ENCODE measurements at regions not wholly inside any gene's neighbourhood (a gene's known extent, or its start where the extent isn't known, plus 50 kb on each side); places are given as distances from the start of the nearest gene placed in this dataset.

- Histone ChIP-seq H3K4me1 (ENCODE audit: control insufficient read depth in 1 of 2, insufficient read depth in 2 of 2, low read depth in 1 of 2, low read length in 1 of 2) (no peaks in the 10 kb centered on the region), H3K36me3 (replicated peaks in 1 of 2; ENCODE audit: control insufficient read depth in 1 of 2, insufficient read depth in 2 of 2, low read length in 1 of 2) (no peaks in the 10 kb centered on the region), H3K79me2 (ENCODE audit: insufficient read depth) (no peaks in the 10 kb centered on the region), H2AFZ (ENCODE audit: low read depth) (no peak overlapping the region), H3F3A (replicated peaks; ENCODE audit: insufficient read depth) (no peaks in the 10 kb centered on the region), H4K20me1 (ENCODE audit: insufficient read depth) (no peaks in the 10 kb centered on the region), H3K27me3 (ENCODE audit: insufficient read depth) (no peaks in the 10 kb centered on the region), H3K9me2 (no peaks in the 10 kb centered on the region), H3K9ac (no peak overlapping the region), H3K9me3 (no peaks in the 10 kb centered on the region), H3K27ac (ENCODE audit: low read depth in 2 of 2, low read length in 1 of 2) (no peak overlapping the region), H3K4me2 (no peak overlapping the region), H3K4me3 (ENCODE audit: low read depth in 2 of 2, low read length in 1 of 2) (no peak overlapping the region)
- no peak for TF ChIP-seq NRF1 (IDR thresholded peaks at IDR 0.05; ENCODE audit: low read depth, low read length)
- TF ChIP-seq POLR2AphosphoS5 (IDR thresholded peaks at IDR 0.05; ENCODE audit: low read depth, low read length) = no peak
- TF ChIP-seq TCF12 (IDR thresholded peaks at IDR 0.05) = no peak
- no peak for TF ChIP-seq RCOR1 (IDR thresholded peaks at IDR 0.05; ENCODE audit: low read length)
- no peak for TF ChIP-seq PBX3 (IDR thresholded peaks at IDR 0.05)
- TF ChIP-seq MXI1 (IDR thresholded peaks at IDR 0.05; ENCODE audit: low read depth, low read length) = no peak
- no peak for TF ChIP-seq ELF1 (IDR thresholded peaks at IDR 0.05)
- no peak for TF ChIP-seq GATA2 (CRISPR knock-in tag; IDR thresholded peaks at IDR 0.05)
- no peak for TF ChIP-seq CTCF (IDR thresholded peaks at IDR 0.05)
- no peak for TF ChIP-seq FOXM1 (IDR thresholded peaks at IDR 0.05; ENCODE audit: low read depth)
- TF ChIP-seq USF2 (IDR thresholded peaks at IDR 0.05; ENCODE audit: borderline replicate concordance, low read depth, low read length) = no peak
- TF ChIP-seq RXRA (IDR thresholded peaks at IDR 0.05; ENCODE audit: borderline replicate concordance, low read depth) = no peak
- no peak for TF ChIP-seq USF1 (IDR thresholded peaks at IDR 0.05; ENCODE audit: borderline replicate concordance, low read depth)
- no peak for TF ChIP-seq RAD21 (IDR thresholded peaks at IDR 0.05; ENCODE audit: low read length)
- no peak for TF ChIP-seq MEF2A (IDR thresholded peaks at IDR 0.05; ENCODE audit: borderline replicate concordance, low read depth)
- no peak for TF ChIP-seq FOSL2 (IDR thresholded peaks at IDR 0.05; ENCODE audit: borderline replicate concordance, low read depth)
- no peak for TF ChIP-seq REST (IDR thresholded peaks at IDR 0.05; ENCODE audit: low read depth, low read length)
- no peak for TF ChIP-seq EZH2phosphoT487 (IDR thresholded peaks at IDR 0.05; ENCODE audit: borderline replicate concordance, low read depth)
- TF ChIP-seq FOXJ3 (CRISPR knock-in tag; IDR thresholded peaks at IDR 0.05) = no peak
- TF ChIP-seq ZBTB33 (IDR thresholded peaks at IDR 0.05; ENCODE audit: borderline replicate concordance, low read depth) = no peak
- ChIA-PET POLR2A (no interaction called here), CTCF (interaction anchor here (1.5 kb wide), 1 partner anchor 30 kb away, joined by 4 read pairs; no protein-coding TSS in a partner anchor)
- no peak for DNase-seq
- 44% methylated on average over 1 of the region's 1 CpG for WGBS (ENCODE audit: low lambda C conversion rate)
These were observed 419.0 kb upstream of the LRRC7 start for GRCh38 chr1:69148731-69149130.

All from SK-N-SH (cell line).